Cerebellar cortex (tissue), 1 donor: ENCODE measurements at regions not wholly inside any gene's neighbourhood (a gene's known extent, or its start where the extent isn't known, plus 50 kb on each side); places are given as distances from the start of the nearest gene placed in this dataset.
"Not testable (repeated sequence)": the region's sequence is repeated elsewhere in the genome, so short reads cannot be mapped to it uniquely, and the experiment has no call there.

Source experiments
- DNase-seq: peaks from one replicate; pipeline ENCODE4 v3.0.0-alpha.2; 2015; ENCODE audit warnings: low spot score

- no peak for DNase-seq
Observed at GRCh38 chr2:198293281-198293680, 488.9 kb downstream of the PLCL1 start.

- no peak for DNase-seq
Observed at GRCh38 chr2:198289811-198290210, 485.4 kb downstream of the PLCL1 start.

GRCh38 chr2:198287706-198288105 is 483.3 kb downstream of the PLCL1 start:
- DNase-seq, result no peak

- no peak for DNase-seq
Observed at GRCh38 chr2:198285216-198285615, 480.8 kb downstream of the PLCL1 start.

- no peak for DNase-seq
Observed at GRCh38 chr2:198283146-198283545, 478.8 kb downstream of the PLCL1 start.

- DNase-seq, result no peak
Observed at GRCh38 chr2:198282061-198282460, 477.7 kb downstream of the PLCL1 start.

GRCh38 chr2:198280145-198280544 is 475.8 kb downstream of the PLCL1 start:
- DNase-seq, result no peak

GRCh38 chr2:198279026-198279425 is 474.6 kb downstream of the PLCL1 start:
- DNase-seq, result no peak

- no peak for DNase-seq
Observed at GRCh38 chr2:198277181-198277580, 472.8 kb downstream of the PLCL1 start.

- DNase-seq, result no peak
Observed at GRCh38 chr2:198273660-198274059, 469.3 kb downstream of the PLCL1 start.

GRCh38 chr2:198270157-198270556 is 465.8 kb downstream of the PLCL1 start:
- DNase-seq, result not testable (repeated sequence)

GRCh38 chr2:198268519-198268918 is 464.1 kb downstream of the PLCL1 start:
- DNase-seq, result no peak

- no peak for DNase-seq
Observed at GRCh38 chr2:198259496-198259895, 455.1 kb downstream of the PLCL1 start.

GRCh38 chr2:198254536-198255090 is 450.2 kb downstream of the PLCL1 start:
- no peak for DNase-seq

- DNase-seq, result no peak
Observed at GRCh38 chr2:198253995-198254394, 449.6 kb downstream of the PLCL1 start.

GRCh38 chr2:198252472-198252871 is 448.1 kb downstream of the PLCL1 start:
- no peak for DNase-seq

- DNase-seq, result no peak
Observed at GRCh38 chr2:198242093-198242492, 437.7 kb downstream of the PLCL1 start.

GRCh38 chr2:198238429-198238828 is 434.0 kb downstream of the PLCL1 start:
- DNase-seq, result no peak

GRCh38 chr2:198236338-198236737 is 431.9 kb downstream of the PLCL1 start:
- DNase-seq, result no peak

- no peak for DNase-seq
Observed at GRCh38 chr2:198232281-198232680, 427.9 kb downstream of the PLCL1 start.

- DNase-seq, result no peak
Observed at GRCh38 chr2:198231562-198231961, 427.2 kb downstream of the PLCL1 start.

- DNase-seq, result no peak
Observed at GRCh38 chr2:198220763-198221610, 416.6 kb downstream of the PLCL1 start.

GRCh38 chr2:198219292-198219691 is 414.9 kb downstream of the PLCL1 start:
- no peak for DNase-seq

- DNase-seq, result no peak
Observed at GRCh38 chr2:198214114-198214596, 409.8 kb downstream of the PLCL1 start.
